K562 (cell line): ENCODE measurements at regions not wholly inside any gene's neighbourhood (a gene's known extent, or its start where the extent isn't known, plus 50 kb on each side); places are given as distances from the start of the nearest gene placed in this dataset.

Source experiments
- ATAC-seq: fragments of 200-7000 bp; cut with Tn5 transposase; 3 replicates; pipeline ENCODE4 v1.9.1; 2020; ENCODE audit warnings: moderate library complexity
- BruUV-seq: library from RNA; stranded (reverse); fragments of 400-500 nt; replicated peaks from 2 replicates; lab custom pipeline; 2021; lab: Mats Ljungman, UMichigan
- CTCF ChIA-PET: fragments of 300-600 bp; formaldehyde crosslinking; extraction: SDS; loops from one replicate; lab custom pipeline; 2021; ENCODE audit warnings: low intra/inter-chr PET ratio; lab: Yijun Ruan, JAX
- POLR2A ChIA-PET: fragments of 300-600, 350-650 bp; sonication (Branson Sonifier 250); formaldehyde crosslinking; extraction: SDS; loops from one replicate; lab custom pipeline; 2021; ENCODE audit warnings: antibody characterized with exemption, inconsistent platforms; lab: Yijun Ruan, JAX
- DNase-seq, 4 experiments: peaks; one replicate each; pipeline versions ENCODE4 v3.0.0 to v3.0.0-alpha.2; 2011 to 2018; ENCODE audit warnings: low spot score in 3 of 4, mixed read lengths in 3 of 4; ENCODE audit errors: extremely low read depth in 1 of 4
- FAIRE-seq: peaks from 2 replicates; lab custom pipeline; 2011; peaks lifted over from hg19 to GRCh38; lab: Jason Lieb, UNC
- H2AFZ ChIP-seq: 2 replicates; pipeline ENCODE4 v1.6.0; 2011; ENCODE audit warnings: low read depth, low read length, control low read depth, inconsistent platforms
- H3K27ac ChIP-seq: fragments of 200-600 bp; 3 replicates; pipeline ENCODE4 v1.8.0; 2011; ENCODE audit warnings: low read depth, mild to moderate bottlenecking, control low read depth, inconsistent platforms, low read length, moderate library complexity, mixed read lengths; ENCODE audit errors: extremely low read depth
- H3K27me3 ChIP-seq, 2 experiments: fragments of 300-600 bp in 1 of 2; 2 replicates in 1 of 2; 3 replicates in 1 of 2; pipeline versions ENCODE4 v1.6.0 to v1.8.0; 2011; ENCODE audit warnings: inconsistent platforms in 2 of 2, low read length in 2 of 2, mild to moderate bottlenecking in 1 of 2, mixed read lengths in 1 of 2, moderate library complexity in 1 of 2; ENCODE audit not compliant: control insufficient read depth in 2 of 2, insufficient read depth in 2 of 2
- H3K36me3 ChIP-seq: fragments of 300-600 bp; 3 replicates; pipeline ENCODE4 v1.8.0; 2011; ENCODE audit warnings: mild to moderate bottlenecking, low read length, inconsistent platforms; ENCODE audit not compliant: control insufficient read depth, insufficient read depth
- H3K4me1 ChIP-seq, 2 experiments: fragments of 200-600 bp in 1 of 2; replicated peaks in 1 of 2; 2 replicates in 1 of 2; 3 replicates in 1 of 2; pipeline versions ENCODE4 v1.5.1 to v1.8.0; 2011; ENCODE audit warnings: inconsistent platforms in 2 of 2, low read length in 2 of 2, mild to moderate bottlenecking in 1 of 2, mixed read lengths in 1 of 2, moderate library complexity in 1 of 2; ENCODE audit not compliant: control insufficient read depth in 2 of 2, insufficient read depth in 2 of 2
- H3K4me2 ChIP-seq: 2 replicates; pipeline ENCODE4 v1.6.1; 2011; ENCODE audit warnings: low read length, control low read depth, inconsistent platforms, mixed read lengths; ENCODE audit not compliant: insufficient read depth
- H3K4me3 ChIP-seq: fragments of 200-600 bp; sonication (generic), shearing (Covaris generic); 2 replicates; pipeline ENCODE4 v1.5.1; 2016; ENCODE audit warnings: control low read depth, inconsistent platforms
- H3K79me2 ChIP-seq: fragments of 200-600 bp; 3 replicates; pipeline ENCODE4 v1.8.0; 2011; ENCODE audit warnings: low read length, inconsistent platforms; ENCODE audit not compliant: control insufficient read depth, insufficient read depth
- H3K9ac ChIP-seq, 2 experiments: 2 replicates each; pipeline versions ENCODE4 v1.6.0 to v1.6.1; 2011; ENCODE audit warnings: low read depth in 2 of 2, low read length in 2 of 2, control low read depth in 1 of 2, inconsistent platforms in 1 of 2, mild to moderate bottlenecking in 1 of 2, mixed read lengths in 1 of 2; ENCODE audit not compliant: insufficient read depth in 1 of 2
- H3K9me1 ChIP-seq: one replicate; pipeline ENCODE4 v1.6.0; 2011; ENCODE audit warnings: inconsistent platforms, mild to moderate bottlenecking, low read length, moderate library complexity; ENCODE audit not compliant: control insufficient read depth, insufficient read depth
- H3K9me3 ChIP-seq: replicated peaks from 2 replicates; pipeline ENCODE4 v1.5.1; 2011; ENCODE audit warnings: low read depth, low read length, inconsistent platforms; ENCODE audit not compliant: control insufficient read depth, insufficient read depth
- H4K20me1 ChIP-seq: replicated peaks from 2 replicates; pipeline ENCODE4 v1.6.1; 2011; ENCODE audit warnings: low read length, inconsistent platforms, mixed read lengths; ENCODE audit not compliant: control insufficient read depth, insufficient read depth
- ARNT ChIP-seq, 2 experiments: fragments of 450-650 bp; IDR thresholded peaks; 2 replicates each; pipeline ENCODE4 v1.6.1; 2016; ENCODE audit warnings: mild to moderate bottlenecking in 1 of 2
- ELF4 ChIP-seq: fragments of 450-650 bp; formaldehyde crosslinking; IDR thresholded peaks from 2 replicates; pipeline ENCODE4 v1.4.0; 2022; ENCODE audit warnings: missing genetic modification characterization
- GTF2F1 ChIP-seq: IDR thresholded peaks from 2 replicates; pipeline ENCODE4 v1.6.1; 2011; ENCODE audit warnings: low read depth, low read length, improper control_type of control experiment
- KLF10 ChIP-seq: fragments of 250-450 bp; sonication (Bioruptor Pico); IDR thresholded peaks from 2 replicates; pipeline ENCODE4 v1.6.1; 2021; ENCODE audit warnings: matching md5 sums
- MEIS2 ChIP-seq: fragments of 450-650 bp; IDR thresholded peaks from 2 replicates; pipeline ENCODE4 v1.6.1; 2014; ENCODE audit warnings: mild to moderate bottlenecking; ENCODE audit not compliant: partially characterized antibody
- MTA2 ChIP-seq: fragments of 450-650 bp; IDR thresholded peaks from 2 replicates; pipeline ENCODE4 v1.6.1; 2016; ENCODE audit warnings: low read depth
- NRF1 ChIP-seq, 2 experiments: fragments of 450-650 bp; IDR thresholded peaks in 1 of 2; conservative IDR thresholded peaks in 1 of 2; 2 replicates each; pipeline ENCODE4 v1.6.1; 2014; ENCODE audit warnings: mild to moderate bottlenecking in 2 of 2
- PHF8 ChIP-seq: fragments of 200-600 bp; sonication (generic); IDR thresholded peaks from 2 replicates; pipeline ENCODE4 v1.6.1; 2012; ENCODE audit warnings: mixed run types, mild to moderate bottlenecking, inconsistent platforms, low read length, moderate library complexity, borderline replicate concordance
- PPARD ChIP-seq: fragments of 250-450 bp; sonication (Bioruptor Pico); IDR thresholded peaks from 2 replicates; pipeline ENCODE4 v1.8.0; 2022; ENCODE audit warnings: inconsistent platforms, mild to moderate bottlenecking, moderate library complexity
- RBFOX2 ChIP-seq: fragments of 200-400 bp; formaldehyde crosslinking; IDR thresholded peaks from 2 replicates; pipeline ENCODE4 v1.6.1; 2017; ENCODE audit warnings: low read depth, mild to moderate bottlenecking, low read length, moderate library complexity
- SIRT6 ChIP-seq: IDR thresholded peaks from one replicate; pipeline ENCODE4 v1.6.1; 2012; ENCODE audit warnings: low read depth, mild to moderate bottlenecking, control low read depth, inconsistent platforms, low read length, moderate library complexity
- SRSF1 ChIP-seq: fragments of 200-400 bp; formaldehyde crosslinking; IDR thresholded peaks from 2 replicates; pipeline ENCODE4 v1.6.1; 2017; ENCODE audit warnings: mild to moderate bottlenecking, low read depth, low read length, moderate library complexity
- STAG1 ChIP-seq: sonication (generic); formaldehyde crosslinking; IDR thresholded peaks from 2 replicates; pipeline ENCODE4 v1.5.0; 2020; ENCODE audit warnings: missing genetic modification reagents, borderline replicate concordance
- TOE1 ChIP-seq, 2 experiments: fragments of 450-650 bp in 1 of 2; sonication (generic) in 1 of 2; formaldehyde crosslinking in 1 of 2; IDR thresholded peaks; 2 replicates each; pipeline versions ENCODE4 v1.7.1 to v1.8.0; 2016 to 2022; ENCODE audit warnings: borderline replicate concordance in 2 of 2, mild to moderate bottlenecking in 2 of 2, antibody characterized with exemption in 1 of 2, inconsistent platforms in 1 of 2, low read depth in 1 of 2, missing genetic modification reagents in 1 of 2, moderate library complexity in 1 of 2
- ZNF232 ChIP-seq: sonication (generic); formaldehyde crosslinking; IDR thresholded peaks from 2 replicates; pipeline ENCODE4 v1.8.0; 2022; ENCODE audit warnings: mild to moderate bottlenecking, missing genetic modification reagents
- ZNF586 ChIP-seq: fragments of 450-650 bp; formaldehyde crosslinking; conservative IDR thresholded peaks from 2 replicates; pipeline ENCODE4 v1.4.0; 2020; ENCODE audit warnings: mild to moderate bottlenecking, moderate library complexity
- ZNF589 ChIP-seq: fragments of 200-800 bp; sonication (Bioruptor generic); IDR thresholded peaks from 2 replicates; pipeline ENCODE4 v1.6.1; 2016; ENCODE audit warnings: low read depth, missing genetic modification characterization, missing compliant biosample characterization
- WGBS: fragments of 100-300 bp; shearing (Covaris generic); methylation state at CpG from one replicate; pipeline ENCODE4 v1.1.6; 2016; ENCODE audit warnings: low coverage, mixed read lengths; ENCODE audit not compliant: insufficient coverage; ENCODE audit errors: missing lambda C conversion rate; 5-methylcytosine and 5-hydroxymethylcytosine counted together
- in situ Hi-C: fragments of 300-500 bp; cut with MboI; formaldehyde crosslinking; loops from 4 replicates; pipeline ENCODE4 v1.15.0; 2018; ENCODE audit warnings: inconsistent platforms, mixed read lengths
- intact Hi-C: fragments of 100-400 bp; cut with micrococcal nuclease; formaldehyde crosslinking; loops from 2 replicates; pipeline ENCODE4 v1.14.2; 2022
- TF ChIP-seq, protein P1 (sequence below): IDR thresholded peaks from 3 replicates; pipeline ENCODE4 v1.6.1; 2011; ENCODE audit warnings: borderline replicate concordance, mild to moderate bottlenecking; ENCODE audit not compliant: insufficient read length, insufficient read depth
- TF ChIP-seq, protein P2 (sequence below): IDR thresholded peaks from 2 replicates; pipeline ENCODE4 v1.6.1; 2011; ENCODE audit not compliant: insufficient read length; ENCODE audit errors: extremely low read depth

DNA sequence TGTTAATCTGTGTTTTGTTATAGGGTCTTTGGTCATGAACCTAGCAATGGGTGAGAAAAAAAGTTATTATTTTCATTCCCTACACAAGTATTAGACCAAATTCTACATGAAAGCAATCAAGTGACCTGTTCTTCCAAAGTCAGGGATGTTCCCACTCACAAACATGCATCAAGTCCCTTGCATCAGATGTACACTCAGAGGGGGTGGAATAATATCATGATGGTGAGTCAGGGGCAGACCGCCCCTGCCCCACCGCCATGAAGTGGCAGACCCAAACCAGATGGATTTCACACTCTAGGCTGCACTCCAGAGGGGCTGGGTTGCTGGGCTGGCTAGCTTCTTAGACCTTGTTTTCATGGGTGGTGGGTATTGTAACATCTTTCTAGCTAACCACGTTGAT, 91.4 kb downstream of the ACAA2 start:
- no peaks in the 10 kb centered on the region for H3K79me2 ChIP-seq
- in situ Hi-C loops: no loop called here
- H3K9me3 ChIP-seq: no peaks in the 10 kb centered on the region
- H4K20me1 ChIP-seq: no peaks in the 10 kb centered on the region
- no peaks in the 10 kb centered on the region; a peak in 2 of 5 replicates for H3K27me3 ChIP-seq
- CTCF ChIA-PET: no interaction called here
- POLR2A ChIA-PET: no interaction called here
- DNase-seq (no peak), FAIRE-seq (no peak), ATAC-seq (no peak)
- no peak overlapping the region for H3K4me2 ChIP-seq
- no peak overlapping the region for H2AFZ ChIP-seq
- no peaks in the 10 kb centered on the region for H3K9me1 ChIP-seq
- intact Hi-C loops: loop anchor here (10.0 kb wide), 1 partner anchor 157 kb away; the partner anchor contains the start of gene LIPG
- no TSS peak for BruUV-seq
- H3K4me3 ChIP-seq: no peak overlapping the region
- H3K36me3 ChIP-seq: no peaks in the 10 kb centered on the region
- TF ChIP-seq, protein P1, sequence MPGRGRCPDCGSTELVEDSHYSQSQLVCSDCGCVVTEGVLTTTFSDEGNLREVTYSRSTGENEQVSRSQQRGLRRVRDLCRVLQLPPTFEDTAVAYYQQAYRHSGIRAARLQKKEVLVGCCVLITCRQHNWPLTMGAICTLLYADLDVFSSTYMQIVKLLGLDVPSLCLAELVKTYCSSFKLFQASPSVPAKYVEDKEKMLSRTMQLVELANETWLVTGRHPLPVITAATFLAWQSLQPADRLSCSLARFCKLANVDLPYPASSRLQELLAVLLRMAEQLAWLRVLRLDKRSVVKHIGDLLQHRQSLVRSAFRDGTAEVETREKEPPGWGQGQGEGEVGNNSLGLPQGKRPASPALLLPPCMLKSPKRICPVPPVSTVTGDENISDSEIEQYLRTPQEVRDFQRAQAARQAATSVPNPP: no peak
- TF ChIP-seq ZNF589 (CRISPR knock-in tag) (no peak), PHF8 (no peak), PPARD (CRISPR knock-in tag) (no peak), ARNT (IDR thresholded peaks at IDR 0.05) (no peak), NRF1 (conservative IDR thresholded peaks at IDR 0.05 in 1 of 2, IDR thresholded peaks at IDR 0.05 in 1 of 2) (no peak), ZNF586 (no peak), MTA2 (no peak), ELF4 (CRISPR knock-in tag) (no peak), STAG1 (CRISPR knock-in tag) (no peak), TOE1 (IDR thresholded peaks at IDR 0.05; ENCODE audit: borderline replicate concordance) (no peak), TOE1 (CRISPR knock-in tag; IDR thresholded peaks at IDR 0.05; ENCODE audit: borderline replicate concordance, low read depth) (no peak), MEIS2 (no peak), GTF2F1 (no peak), RBFOX2 (no peak), ZNF232 (no peak), SIRT6 (no peak), SRSF1 (no peak), KLF10 (CRISPR knock-in tag) (no peak)
- TF ChIP-seq, protein P2, sequence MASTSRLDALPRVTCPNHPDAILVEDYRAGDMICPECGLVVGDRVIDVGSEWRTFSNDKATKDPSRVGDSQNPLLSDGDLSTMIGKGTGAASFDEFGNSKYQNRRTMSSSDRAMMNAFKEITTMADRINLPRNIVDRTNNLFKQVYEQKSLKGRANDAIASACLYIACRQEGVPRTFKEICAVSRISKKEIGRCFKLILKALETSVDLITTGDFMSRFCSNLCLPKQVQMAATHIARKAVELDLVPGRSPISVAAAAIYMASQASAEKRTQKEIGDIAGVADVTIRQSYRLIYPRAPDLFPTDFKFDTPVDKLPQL: no peak
- no peak overlapping the region for H3K27ac ChIP-seq
- H3K4me1 ChIP-seq: peaks cover 0 to 10% of the 10 kb centered on the region in 2 experiments; a peak in 4 of 5 replicates
- H3K9ac ChIP-seq: no peak overlapping the region
- WGBS: 4% methylated on average over 3 of the region's 3 CpGs
